C4-2B (cell line): ENCODE measurements at regions not wholly inside any gene's neighbourhood (a gene's known extent, or its start where the extent isn't known, plus 50 kb on each side); places are given as distances from the start of the nearest gene placed in this dataset.
"Not testable (repeated sequence)": the region's sequence is repeated elsewhere in the genome, so short reads cannot be mapped to it uniquely, and the experiment has no call there.

Experiments used
- H3K27ac ChIP-seq: fragments of 450-650 bp; 2 replicates; pipeline ENCODE4 v1.5.1; 2017
- CTCF ChIP-seq: fragments of 450-650 bp; conservative IDR thresholded peaks from 2 replicates; pipeline ENCODE4 v1.5.1; 2017; ENCODE audit warnings: mild to moderate bottlenecking
- ZFX ChIP-seq: fragments of 450-650 bp; IDR thresholded peaks from 2 replicates; pipeline ENCODE4 v1.6.1; 2017

GRCh38 chr4:141331534-141332358 is 111.1 kb downstream of the ZNF330 start:
- TF ChIP-seq CTCF (no peak), ZFX (no peak)
- H3K27ac ChIP-seq: no peak overlapping the region

- not testable (repeated sequence) for H3K27ac ChIP-seq
Measured at GRCh38 chr4:141332359-141333181, 111.9 kb downstream of the ZNF330 start.

GRCh38 chr4:141333456-141334230 is 112.9 kb downstream of the ZNF330 start:
- H3K27ac ChIP-seq: not testable (repeated sequence)

- H3K27ac ChIP-seq: no peak overlapping the region
- TF ChIP-seq CTCF (no peak), ZFX (no peak)
Measured at GRCh38 chr4:141335166-141335565, 114.5 kb downstream of the ZNF330 start.

GRCh38 chr4:141338238-141338637 is 117.5 kb downstream of the ZNF330 start:
- no peak overlapping the region for H3K27ac ChIP-seq
- no peak for TF ChIP-seq CTCF
- no peak for TF ChIP-seq ZFX

GRCh38 chr4:141339391-141339790 is 118.7 kb downstream of the ZNF330 start:
- no peak overlapping the region for H3K27ac ChIP-seq
- TF ChIP-seq CTCF: no peak
- TF ChIP-seq ZFX: no peak

- no peak for TF ChIP-seq CTCF
- TF ChIP-seq ZFX: no peak
- H3K27ac ChIP-seq: no peak overlapping the region
Measured at GRCh38 chr4:141339966-141340365, 119.3 kb downstream of the ZNF330 start.

- no peak overlapping the region for H3K27ac ChIP-seq
- TF ChIP-seq CTCF (no peak), ZFX (no peak)
Measured at GRCh38 chr4:141340458-141340857, 119.8 kb downstream of the ZNF330 start.
